Stimulated activated CD4-positive, alpha-beta T cell treated with anti-CD3 and anti-CD28 coated beads, TNF-alpha, amount 100 ng/mL, for 48 hours (primary cell): ENCODE measurements at regions not wholly inside any gene's neighbourhood (a gene's known extent, or its start where the extent isn't known, plus 50 kb on each side); places are given as distances from the start of the nearest gene placed in this dataset.
"Not testable (repeated sequence)": the region's sequence is repeated elsewhere in the genome, so short reads cannot be mapped to it uniquely, and the experiment has no call there.

Experiments used
- DNase-seq, 3 donors: peaks; one replicate each; pipeline ENCODE4 v3.0.0-alpha.2; 2020; ENCODE audit warnings: low read depth in 3 of 3

DNA sequence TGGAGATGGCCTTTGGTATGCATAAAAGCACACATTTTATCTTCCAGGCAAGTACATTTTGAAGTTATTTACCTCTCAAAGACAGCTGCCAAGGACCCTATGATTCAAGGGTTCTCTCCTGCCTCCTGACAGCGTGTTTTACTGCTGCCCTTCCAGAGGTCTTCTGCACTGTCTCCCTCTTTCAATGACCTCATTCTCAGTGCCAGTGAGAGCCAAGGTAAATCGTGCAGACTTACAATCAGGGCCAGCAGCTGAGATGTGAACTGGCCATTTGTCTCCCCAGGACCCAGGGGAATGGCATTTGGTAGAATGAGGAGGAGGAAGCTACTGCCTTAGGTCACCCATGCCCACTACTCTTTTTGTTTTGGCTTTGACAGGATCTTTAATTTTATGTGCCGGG, 84.2 kb upstream of the FGGY start:
- no peak for DNase-seq

DNA sequence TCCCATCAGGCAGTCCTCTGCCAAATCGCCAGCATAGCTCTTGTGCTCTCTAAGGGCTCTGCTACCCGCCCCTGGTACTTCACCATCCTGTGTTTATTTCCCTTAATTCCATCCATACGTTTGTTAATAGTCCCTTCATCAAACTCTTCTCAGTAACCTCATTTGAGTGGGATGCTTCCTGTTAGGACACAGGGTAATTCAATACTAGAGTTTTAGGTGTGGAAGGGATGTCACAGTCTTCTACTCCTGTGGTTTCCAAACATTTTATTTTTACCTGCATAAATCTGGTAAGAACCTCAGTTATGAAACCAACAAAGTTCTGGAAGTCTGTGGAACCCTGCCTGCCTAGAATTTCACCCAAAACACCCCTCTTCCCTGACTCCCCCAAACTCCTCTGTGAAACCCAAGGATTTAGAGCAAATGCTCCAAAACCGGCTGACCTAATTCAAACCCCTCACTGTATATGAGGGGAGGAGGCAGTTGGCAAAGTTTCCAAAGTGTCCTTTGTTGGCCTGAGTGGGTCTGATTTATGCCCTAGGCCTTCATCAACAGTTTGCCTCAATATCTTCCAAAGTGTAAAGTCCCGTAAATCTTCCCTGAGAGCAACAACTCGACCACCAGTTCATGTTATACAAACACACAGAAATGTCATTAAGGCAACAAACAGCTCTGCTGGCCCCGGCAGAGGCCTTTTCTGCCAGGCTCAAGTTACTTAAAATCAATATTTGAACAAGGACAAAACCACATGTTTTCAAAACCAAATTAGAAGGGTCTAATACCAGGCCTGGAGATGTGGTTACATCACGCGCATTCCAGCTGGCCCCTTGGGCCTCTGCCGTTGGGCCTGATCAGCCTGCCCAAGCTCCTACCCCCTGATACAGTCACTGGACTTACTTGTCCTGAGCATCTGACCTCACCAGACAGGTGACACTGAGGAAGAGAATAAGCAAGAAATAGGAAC, 82.4 kb upstream of the FGGY start:
- DNase-seq, result no peak

DNA sequence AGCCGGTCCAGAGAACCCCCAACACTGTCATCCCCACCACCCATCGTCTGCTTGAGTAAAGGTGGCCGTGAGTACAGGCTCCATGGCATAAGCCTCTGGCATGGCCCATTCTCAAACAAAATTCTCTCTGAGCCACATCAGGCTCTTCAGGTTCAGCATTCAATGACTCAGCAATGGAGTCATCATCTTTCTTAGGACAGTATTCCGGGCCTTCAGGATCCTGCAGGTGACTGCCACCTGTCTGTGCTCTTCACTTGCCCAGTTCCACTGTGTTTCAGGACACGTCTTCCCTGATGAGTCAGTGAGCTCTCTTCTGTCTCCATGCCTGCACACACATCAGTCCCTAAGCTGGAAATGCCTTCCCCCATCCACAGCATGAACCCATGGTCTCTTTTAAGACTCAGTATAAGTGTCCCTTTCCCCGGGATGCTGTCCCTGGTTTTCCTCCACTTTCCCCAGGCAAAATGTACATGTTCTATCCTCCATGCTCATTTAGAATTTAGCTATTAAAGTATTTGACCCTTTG, 81.1 kb upstream of the FGGY start:
- DNase-seq, result no peak

DNA sequence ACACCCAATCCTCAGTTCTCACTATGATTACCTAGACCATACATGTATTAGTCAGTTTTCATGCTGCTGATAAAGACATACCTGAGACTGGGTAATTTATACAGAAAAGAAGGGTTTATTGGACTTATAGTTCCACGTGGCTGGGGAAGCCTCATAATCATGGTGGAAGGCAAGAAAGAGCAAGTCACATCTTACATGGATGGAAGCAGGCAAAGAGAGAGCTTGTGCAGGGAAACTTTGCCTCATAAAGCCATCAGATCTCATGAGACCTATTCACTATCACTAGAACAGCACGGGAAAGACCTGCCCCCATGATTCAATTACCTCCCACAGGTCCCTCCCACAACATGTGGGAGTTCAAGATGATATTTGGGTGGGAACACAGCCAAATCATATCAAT, 79.5 kb upstream of the FGGY start:
- not testable (repeated sequence) for DNase-seq

DNA sequence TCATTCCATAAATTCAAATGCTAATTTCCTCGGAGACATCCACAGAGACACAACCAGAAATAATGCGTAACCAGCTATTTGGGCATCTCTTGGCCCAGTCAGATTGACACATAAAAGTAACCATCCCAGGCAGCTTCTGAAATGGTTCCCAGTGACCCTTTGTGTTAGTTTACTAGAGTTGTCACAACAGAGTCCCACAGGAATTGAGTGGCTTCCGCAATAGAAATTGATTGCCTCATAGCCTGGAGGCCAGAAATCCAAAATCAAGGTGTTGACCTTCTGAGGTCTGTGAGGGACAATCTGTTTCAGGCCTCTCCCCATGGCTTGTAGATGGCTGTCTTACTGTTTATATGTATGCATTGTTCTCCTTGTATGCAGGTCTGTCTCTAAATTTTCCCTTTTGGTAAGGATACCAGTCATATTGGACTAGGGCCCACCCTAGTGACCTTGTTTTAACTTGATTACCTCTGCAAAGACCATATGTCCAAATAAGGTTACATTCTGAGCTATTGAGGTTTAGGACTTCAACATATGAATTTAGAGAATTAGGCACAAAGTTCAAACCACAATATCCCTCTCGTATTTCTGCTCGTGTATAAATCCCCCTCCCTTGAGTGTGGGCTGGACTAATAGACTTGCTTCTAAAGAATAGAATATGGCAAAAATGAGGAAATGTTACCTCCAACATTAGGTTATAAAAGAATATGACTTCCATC, 78.2 kb upstream of the FGGY start:
- no peak for DNase-seq

DNA sequence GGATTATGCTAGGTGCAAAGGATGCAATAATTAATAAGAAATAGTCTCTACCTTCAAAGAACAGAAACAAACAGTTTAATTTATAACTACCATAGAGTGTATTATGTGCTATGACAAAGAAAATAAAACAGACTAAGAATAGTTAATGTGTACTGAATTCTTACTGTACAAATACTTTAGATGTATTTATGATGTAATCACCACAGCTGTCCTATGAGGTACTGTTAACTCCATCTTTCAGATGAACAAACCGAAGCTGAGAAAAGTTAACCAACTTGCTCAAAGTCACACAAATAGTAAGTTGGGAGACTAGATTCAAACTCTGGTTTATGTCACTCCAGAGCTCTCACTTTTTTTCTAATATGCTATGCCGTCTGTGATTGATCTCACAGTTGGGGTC, 77.0 kb upstream of the FGGY start:
- no peak for DNase-seq

DNA sequence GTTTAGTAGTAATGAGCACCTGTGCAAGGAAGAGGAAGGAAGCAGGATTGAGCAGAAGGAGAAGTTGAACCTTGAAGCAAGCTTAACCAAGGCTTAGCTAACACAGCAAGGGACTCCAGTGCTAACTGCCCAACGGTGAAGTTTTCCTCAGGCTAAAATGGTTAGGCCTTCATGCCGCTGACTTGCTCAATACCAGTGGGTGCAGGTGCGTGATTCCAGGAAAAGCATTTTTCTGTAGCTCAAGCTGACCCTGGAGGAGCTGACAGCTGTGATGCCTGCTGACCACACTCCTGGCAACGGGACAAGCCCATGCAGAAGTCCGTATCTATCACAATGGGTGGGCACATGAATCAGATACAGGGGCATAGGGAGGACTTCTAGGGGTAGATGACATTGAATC, 76.5 kb upstream of the FGGY start:
- DNase-seq, result no peak

DNA sequence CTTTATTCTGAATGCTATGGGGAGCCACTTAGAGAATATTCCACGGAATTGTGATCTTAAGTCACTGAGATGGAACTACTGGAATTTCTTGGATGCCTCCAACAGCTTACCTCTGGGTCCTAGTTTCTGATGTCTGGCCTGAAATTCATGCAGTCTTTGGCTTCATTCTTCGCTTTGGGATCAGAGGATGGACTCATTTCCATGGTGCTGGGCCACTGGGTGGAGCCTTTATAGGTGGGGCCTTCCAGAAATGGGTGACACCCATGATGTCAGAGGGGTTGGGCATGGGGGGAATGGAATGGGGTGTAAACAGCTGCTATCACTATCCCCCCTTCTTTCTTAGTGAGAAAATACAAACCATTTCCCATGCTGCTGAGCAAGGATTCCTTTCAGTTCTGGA, 73.7 kb upstream of the FGGY start:
- DNase-seq, result no peak

DNA sequence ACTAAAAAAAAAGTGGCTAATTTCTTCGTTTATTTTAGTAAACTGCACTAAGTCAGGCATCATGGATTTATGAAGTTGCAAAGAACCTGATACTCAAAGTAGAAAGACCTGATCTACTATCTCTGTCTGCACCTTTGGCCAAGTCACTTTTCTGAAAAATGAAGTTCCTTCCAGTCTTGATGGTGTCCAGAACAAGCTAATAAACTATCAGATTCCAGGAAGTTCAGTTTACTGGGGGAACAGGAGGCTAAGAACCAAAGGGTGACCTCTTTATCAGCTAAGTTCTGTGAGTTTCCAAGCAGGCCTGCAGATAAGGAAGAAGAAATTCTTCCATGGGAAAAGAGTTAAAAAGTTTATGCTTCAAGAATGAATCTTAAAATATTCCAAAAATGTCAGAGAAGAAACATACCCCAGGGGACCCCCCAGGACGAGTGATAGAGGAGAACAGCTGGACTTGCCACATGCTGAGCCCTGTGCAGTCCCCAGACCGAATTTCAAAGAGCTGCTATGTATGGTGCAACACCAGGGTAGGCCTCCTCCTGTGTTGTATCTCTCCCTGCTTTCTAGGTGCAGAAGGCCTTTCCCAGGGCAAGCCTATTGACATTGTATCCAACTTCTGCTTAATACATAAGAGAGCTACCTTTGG, 72.8 kb upstream of the FGGY start:
- DNase-seq, result no peak

DNA sequence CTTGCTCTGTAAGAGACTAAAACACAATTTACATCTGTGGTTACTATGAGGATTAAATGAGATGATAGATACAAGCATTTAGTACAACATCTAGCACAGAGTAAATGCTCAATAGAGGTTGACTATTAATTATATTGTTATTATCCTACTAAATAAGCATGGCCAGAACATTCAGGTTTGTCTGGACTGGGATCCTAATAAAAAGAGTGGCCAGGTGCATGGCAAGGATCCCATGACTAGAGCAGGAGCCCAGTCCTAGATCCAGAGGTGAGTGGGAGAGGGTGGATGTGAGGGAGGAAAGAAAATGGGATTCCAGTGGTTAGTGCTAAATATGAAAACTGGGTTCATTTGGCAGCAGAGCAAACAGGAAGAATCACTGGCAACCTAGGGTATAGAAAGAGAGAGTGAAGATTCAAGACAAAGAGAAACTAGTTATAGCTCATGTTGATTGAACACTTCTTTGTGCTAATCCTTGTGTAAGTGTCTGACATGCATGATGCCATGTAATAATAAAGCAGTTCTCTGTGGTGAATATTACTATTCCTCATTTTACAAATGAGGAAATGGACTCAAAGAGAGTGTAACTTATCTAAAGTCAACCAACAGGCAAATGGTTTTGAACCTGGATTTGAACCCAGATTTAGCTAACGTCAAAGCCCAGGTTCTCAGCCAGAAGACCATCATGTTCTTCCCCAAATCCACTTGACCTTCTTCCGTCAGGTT, 71.1 kb upstream of the FGGY start:
- no peak for DNase-seq

DNA sequence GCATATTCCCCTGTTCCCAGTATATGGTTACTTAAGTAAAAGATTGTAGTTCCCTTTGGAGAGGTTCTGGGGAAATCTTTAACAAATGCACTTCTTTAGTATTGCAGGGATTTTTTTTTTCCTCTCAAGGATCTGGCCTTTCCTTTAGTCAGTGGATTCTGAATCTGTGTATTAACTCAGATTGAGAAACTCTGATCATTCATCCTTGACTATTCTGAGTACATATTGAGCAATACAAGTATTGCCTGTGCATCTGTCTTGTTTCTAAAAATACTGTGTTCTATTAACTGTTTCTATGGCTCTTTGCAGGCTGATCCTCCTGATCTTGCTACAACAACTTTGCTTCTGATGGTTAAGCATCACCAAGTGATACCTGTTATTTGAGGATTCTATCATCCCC, 67.8 kb upstream of the FGGY start:
- DNase-seq, result no peak

DNA sequence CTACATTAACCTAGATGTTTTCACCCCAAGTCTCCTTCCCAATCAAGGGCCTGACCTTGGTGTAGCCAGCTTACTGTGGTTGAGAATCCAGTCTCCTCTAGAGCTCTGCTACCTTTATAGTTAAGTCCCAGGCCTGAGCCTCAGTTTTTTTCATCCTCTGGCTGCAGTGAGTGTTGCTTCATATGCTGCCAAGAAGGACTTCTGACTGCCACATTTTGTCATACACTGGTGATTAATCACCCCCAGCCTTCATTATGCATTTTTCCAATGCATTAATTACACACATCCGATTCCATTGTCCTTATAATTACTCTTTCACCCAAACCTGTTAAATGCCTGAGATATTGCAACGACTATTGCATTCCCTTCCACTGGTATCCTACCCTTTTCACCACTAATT, 66.3 kb upstream of the FGGY start:
- DNase-seq, result no peak

DNA sequence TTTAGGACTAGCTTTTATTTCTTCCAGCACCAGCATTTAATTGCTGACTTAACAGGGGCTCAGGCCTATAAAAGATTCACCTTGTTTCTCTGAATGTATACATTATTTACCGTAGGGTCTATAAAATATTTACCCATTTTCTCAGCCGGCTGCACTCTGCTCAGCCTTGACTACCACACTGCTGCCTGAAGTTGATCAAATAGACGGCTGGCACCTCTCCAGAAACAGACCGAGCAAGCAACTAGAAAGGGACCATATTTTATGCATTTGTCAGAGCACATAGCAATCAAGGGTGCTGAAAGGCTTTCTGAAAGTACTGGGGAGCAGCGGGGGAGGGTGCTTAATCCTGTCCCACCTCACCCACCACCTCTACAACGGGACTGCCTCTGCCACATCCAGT, 64.7 kb upstream of the FGGY start:
- no peak for DNase-seq

DNA sequence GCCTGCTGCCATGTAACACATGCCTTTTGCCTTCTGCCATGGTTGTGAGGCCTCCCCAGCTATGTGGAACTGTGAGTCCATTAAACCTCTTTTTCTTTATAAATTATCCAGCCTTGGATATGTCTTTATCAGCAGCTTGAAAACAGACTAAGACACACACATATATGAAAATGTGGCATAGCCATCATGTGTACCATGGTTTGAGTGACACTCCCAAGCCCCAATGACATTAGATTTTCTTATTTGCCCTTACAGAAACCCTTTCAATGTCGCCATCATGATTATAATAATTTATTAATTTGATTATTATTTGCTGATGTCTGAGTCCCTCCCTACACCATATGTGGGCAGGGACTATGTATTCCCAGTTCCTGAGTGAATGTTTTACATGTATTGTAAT, 63.5 kb upstream of the FGGY start:
- no peak for DNase-seq

DNA sequence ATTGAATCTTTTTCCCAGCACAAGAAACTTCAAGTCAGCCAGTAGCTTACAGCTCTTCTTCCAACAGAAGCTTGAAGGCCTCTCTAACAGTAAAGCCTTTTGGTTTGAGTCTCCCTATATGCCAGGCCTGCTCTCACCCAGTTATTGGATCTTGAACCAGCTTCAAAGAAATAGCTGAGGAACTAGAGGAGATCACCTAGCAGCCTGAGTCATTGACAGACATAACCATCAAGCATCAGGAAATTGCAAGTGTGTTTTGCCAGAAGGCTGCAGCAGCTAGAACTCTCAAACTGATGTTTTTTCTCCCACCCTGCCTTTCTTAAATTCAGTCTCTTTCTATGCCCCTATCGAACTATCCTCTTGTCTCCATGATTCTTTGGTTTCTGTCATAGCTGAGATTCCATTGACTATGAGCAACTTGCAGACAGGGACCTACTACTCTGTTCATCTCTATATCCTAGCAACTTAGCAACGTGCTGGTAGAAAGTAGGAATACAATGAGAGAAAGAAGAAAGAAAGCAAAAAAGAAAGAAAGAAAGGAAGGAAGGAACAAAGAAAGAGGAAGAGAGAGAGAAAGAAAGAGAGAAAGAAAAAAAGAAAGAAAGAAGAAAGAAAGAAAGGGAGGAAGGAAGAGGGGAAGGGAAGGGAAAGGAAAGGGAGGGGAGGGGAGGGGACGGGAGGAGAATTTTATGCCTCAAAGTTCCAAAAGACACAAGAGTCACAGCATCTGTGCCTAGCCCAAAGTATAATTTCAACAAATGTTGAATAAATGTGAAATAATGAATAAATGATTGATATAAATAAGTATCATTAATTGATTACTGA, 60.0 kb upstream of the FGGY start:
- no peak for DNase-seq

DNA sequence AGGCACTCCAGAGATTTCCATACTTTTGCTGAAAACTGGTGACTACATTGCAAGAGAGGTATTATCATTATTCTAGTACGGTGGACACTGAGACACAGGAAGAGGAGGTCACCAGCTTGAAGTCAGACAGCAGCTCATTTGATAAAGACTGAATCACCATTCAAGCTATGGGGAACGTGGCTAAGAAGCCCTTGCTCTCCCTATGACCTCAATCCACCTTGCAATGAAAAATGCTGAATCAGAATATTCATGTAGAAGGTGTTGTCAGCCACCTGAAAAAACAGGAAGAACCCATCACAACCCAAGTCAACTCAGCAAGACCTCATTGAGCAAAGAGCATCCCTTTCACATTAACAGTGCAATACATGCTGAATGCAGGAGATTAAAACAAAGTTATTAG, 59.0 kb upstream of the FGGY start:
- no peak for DNase-seq

DNA sequence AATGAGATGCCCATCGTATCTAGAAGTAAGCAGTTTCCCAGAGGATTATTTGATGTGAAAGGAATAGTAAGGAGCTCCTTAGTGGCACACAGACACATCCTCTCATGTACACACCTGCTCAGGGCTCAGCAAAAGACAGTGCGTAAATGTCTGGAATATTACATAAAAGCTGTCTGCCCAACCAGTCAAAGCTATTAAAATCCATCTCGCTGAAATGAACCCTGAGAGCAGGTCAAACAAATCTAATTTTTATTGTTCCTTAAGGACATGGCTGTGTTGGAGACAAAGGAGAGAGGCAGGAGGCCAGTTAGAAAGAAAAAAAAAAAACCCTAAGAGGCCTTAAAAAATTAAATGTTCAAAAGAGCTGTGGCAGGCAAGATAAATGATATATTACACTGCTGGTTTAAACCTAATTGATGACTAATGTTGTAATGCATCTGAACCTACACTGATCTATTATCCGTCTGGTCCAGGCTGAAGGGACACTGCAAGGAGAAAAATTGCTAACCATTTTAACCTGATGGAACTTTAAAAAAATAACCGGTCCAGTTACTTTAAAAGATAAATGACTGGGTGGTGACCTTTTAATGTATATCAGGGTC, 58.5 kb upstream of the FGGY start:
- DNase-seq, result no peak

DNA sequence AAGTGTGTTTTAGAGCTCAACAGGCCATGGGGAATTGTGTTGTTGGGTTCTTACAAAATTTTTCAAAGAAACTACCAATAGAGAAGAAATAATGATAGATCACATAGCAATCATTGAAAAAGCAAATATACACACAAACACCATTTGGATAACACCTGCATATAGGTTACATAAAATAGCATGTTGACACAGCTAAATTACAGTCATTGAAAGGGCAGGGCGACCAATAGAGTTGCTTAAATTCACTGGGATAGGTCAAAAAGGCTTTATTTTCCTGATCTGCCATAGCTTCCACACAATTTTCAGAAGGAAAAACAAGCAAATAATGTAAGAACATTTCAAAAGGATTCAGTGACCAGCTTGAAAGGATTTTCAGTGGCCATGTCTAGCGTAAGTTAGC, 57.9 kb upstream of the FGGY start:
- no peak for DNase-seq

DNA sequence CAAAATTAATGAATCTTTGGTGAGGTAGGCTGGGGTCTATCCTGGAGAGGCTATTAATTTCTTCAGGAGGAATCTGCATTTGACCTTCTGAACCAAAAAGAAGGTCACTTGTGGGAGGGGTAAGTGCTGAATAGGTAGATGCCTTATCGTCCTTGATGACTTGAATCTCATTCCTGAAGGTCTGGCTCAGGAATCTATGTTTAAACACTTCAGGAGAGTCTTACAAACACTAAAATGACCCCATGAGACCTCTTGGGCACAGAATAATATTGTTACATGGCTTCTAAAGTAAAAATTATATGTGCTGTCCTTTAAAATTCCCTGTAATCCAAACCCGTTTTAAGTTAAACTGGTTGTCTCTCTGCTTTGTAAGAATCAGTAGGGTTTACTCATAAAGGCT, 55.0 kb upstream of the FGGY start:
- no peak for DNase-seq

DNA sequence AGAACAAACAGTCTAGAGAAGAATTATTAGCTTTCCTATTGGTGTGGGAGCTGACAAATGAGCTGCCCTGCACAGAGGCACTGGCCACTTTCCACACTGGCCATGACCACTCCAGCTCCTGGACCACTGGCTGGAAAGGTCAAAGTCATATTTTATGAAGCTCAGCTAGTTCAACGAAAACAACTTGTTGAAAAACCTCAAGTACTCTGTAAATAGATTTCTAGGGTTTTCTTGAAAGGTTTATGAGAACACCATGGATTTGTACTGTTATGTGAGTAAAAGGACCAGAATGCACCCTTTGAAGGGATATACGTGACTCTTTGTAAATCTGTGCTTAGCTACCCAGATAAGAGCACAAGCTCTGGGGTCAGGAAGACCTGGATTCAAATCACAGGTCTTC, 54.5 kb upstream of the FGGY start:
- DNase-seq, result no peak

DNA sequence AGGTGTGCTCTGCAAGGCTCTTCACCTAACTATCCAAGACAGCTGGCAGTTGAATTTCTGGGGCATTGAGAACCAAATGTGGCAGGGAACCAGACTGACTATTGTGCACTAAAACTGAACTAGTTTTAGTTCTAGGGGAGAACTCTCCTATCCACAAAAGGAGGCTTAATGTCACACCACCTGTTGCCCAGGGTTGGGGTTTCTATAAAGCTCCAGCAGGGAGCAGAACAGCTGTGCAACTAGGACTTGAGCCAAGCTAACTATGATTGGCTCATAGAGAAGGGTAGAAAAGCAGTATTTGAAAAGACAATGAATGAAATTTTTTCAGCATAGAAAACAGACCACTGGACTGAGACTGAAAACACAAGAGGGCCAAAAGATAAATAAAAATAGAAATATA, 53.3 kb upstream of the FGGY start:
- DNase-seq, result no peak
